Activated CD8-positive, alpha-beta T cell treated with anti-CD3 and anti-CD28 coated beads for 36 hours (primary cell): ENCODE measurements at regions not wholly inside any gene's neighbourhood (a gene's known extent, or its start where the extent isn't known, plus 50 kb on each side); places are given as distances from the start of the nearest gene placed in this dataset.

ENCODE experiments used
- ATAC-seq: fragments of 200-7000 bp; cut with Tn5 transposase; one replicate; pipeline ENCODE4 v1.10.0; 2021; ENCODE audit warnings: mild to moderate bottlenecking, moderate library complexity
- CTCF ChIA-PET: fragments of 350-600 bp; sonication (Branson Sonifier 250); formaldehyde crosslinking; loops from one replicate; lab custom pipeline; 2021; ENCODE audit warnings: antibody characterized with exemption; lab: Charles Lee
- POLR2A ChIA-PET: fragments of 350-600 bp; sonication (Branson Sonifier 250); formaldehyde crosslinking; loops from one replicate; lab custom pipeline; 2021; ENCODE audit warnings: antibody characterized with exemption; lab: Charles Lee
- DNase-seq: peaks from one replicate; pipeline ENCODE4 v3.0.0-alpha.2; 2020
- H3K27ac Mint-ChIP-seq: one replicate; pipeline ENCODE4 v1.8.0; 2021; ENCODE audit warnings: mild to moderate bottlenecking, mixed read lengths
- H3K27me3 Mint-ChIP-seq: one replicate; pipeline ENCODE4 v1.8.0; 2021; ENCODE audit warnings: mixed read lengths
- H3K36me3 Mint-ChIP-seq: one replicate; pipeline ENCODE4 v1.8.0; 2021; ENCODE audit warnings: low read depth, mixed read lengths
- H3K4me1 Mint-ChIP-seq: one replicate; pipeline ENCODE4 v1.8.0; 2021; ENCODE audit warnings: low read depth, mixed read lengths
- H3K4me3 Mint-ChIP-seq: one replicate; pipeline ENCODE4 v1.8.0; 2021; ENCODE audit warnings: mild to moderate bottlenecking, moderate library complexity, mixed read lengths
- H3K9me3 Mint-ChIP-seq: one replicate; pipeline ENCODE4 v1.8.0; 2021; ENCODE audit warnings: mixed read lengths
- CTCF ChIP-seq: fragments of 200-600 bp; IDR thresholded peaks from one replicate; pipeline ENCODE4 v1.8.0; 2022; ENCODE audit warnings: antibody characterized with exemption, mild to moderate bottlenecking
- intact Hi-C: fragments of 100-400 bp; cut with micrococcal nuclease; formaldehyde crosslinking; loops from one replicate; pipeline ENCODE4 v1.10.0; 2022

GRCh38 chr1:182210417-182210816, 148.9 kb upstream of the ZNF648 start:
- ATAC-seq (no peak), DNase-seq (no peak)
- TF ChIP-seq CTCF: no peak
- ChIA-PET CTCF (interaction anchor here (1.5 kb wide), 1 partner anchor 186 kb away, joined by 5 read pairs; no protein-coding TSS in a partner anchor), POLR2A (no interaction called here)
- no peaks in the 10 kb centered on the region for H3K27me3 Mint-ChIP-seq
- H3K36me3 Mint-ChIP-seq: no peaks in the 10 kb centered on the region
- no peaks in the 10 kb centered on the region for H3K4me1 Mint-ChIP-seq
- H3K27ac Mint-ChIP-seq: no peak overlapping the region
- H3K9me3 Mint-ChIP-seq: no peaks in the 10 kb centered on the region
- intact Hi-C loops: no loop called here
- H3K4me3 Mint-ChIP-seq: no peak overlapping the region

- intact Hi-C loops: no loop called here
- H3K9me3 Mint-ChIP-seq: no peaks in the 10 kb centered on the region
- no peaks in the 10 kb centered on the region for H3K36me3 Mint-ChIP-seq
- no peaks in the 10 kb centered on the region for H3K4me1 Mint-ChIP-seq
- no peak overlapping the region for H3K4me3 Mint-ChIP-seq
- no peak overlapping the region for H3K27ac Mint-ChIP-seq
- TF ChIP-seq CTCF: no peak
- ATAC-seq: no peak
- H3K27me3 Mint-ChIP-seq: no peaks in the 10 kb centered on the region
- ChIA-PET POLR2A (no interaction called here), CTCF (interaction anchor here (3.0 kb wide), 1 partner anchor 64 kb away, joined by 10 read pairs; no protein-coding TSS in a partner anchor)
- DNase-seq: no peak
Observed at GRCh38 chr1:182207300-182207699, 145.8 kb upstream of the ZNF648 start.

GRCh38 chr1:182206626-182207239, 145.2 kb upstream of the ZNF648 start:
- TF ChIP-seq CTCF: no peak
- ChIA-PET CTCF (interaction anchor here (3.0 kb wide), 1 partner anchor 63 kb away, joined by 10 read pairs; no protein-coding TSS in a partner anchor), POLR2A (no interaction called here)
- no peaks in the 10 kb centered on the region for H3K27me3 Mint-ChIP-seq
- no peaks in the 10 kb centered on the region for H3K36me3 Mint-ChIP-seq
- DNase-seq (no peak), ATAC-seq (no peak)
- H3K27ac Mint-ChIP-seq: no peak overlapping the region
- no peak overlapping the region for H3K4me3 Mint-ChIP-seq
- intact Hi-C loops: no loop called here
- no peaks in the 10 kb centered on the region for H3K4me1 Mint-ChIP-seq
- H3K9me3 Mint-ChIP-seq: no peaks in the 10 kb centered on the region

GRCh38 chr1:182205351-182206022, 144.0 kb upstream of the ZNF648 start:
- Mint-ChIP-seq H3K27me3 (no peaks in the 10 kb centered on the region), H3K27ac (no peak overlapping the region)
- POLR2A ChIA-PET: no interaction called here

More at GRCh38 chr1:182205351-182206022, 144.0 kb upstream of the ZNF648 start:
- ATAC-seq (no peak), DNase-seq (no peak)
- H3K36me3 Mint-ChIP-seq: no peaks in the 10 kb centered on the region
- CTCF ChIA-PET: interaction anchor here (1.1 to 3.0 kb wide), 2 partner anchors 11 to 62 kb away, joined by 3 to 10 read pairs; no protein-coding TSS in a partner anchor
- intact Hi-C loops: no loop called here
- no peak overlapping the region for H3K4me3 Mint-ChIP-seq
- H3K4me1 Mint-ChIP-seq: no peaks in the 10 kb centered on the region
- no peak for TF ChIP-seq CTCF
- no peaks in the 10 kb centered on the region for H3K9me3 Mint-ChIP-seq
